Colonic mucosa (tissue), 4 donors: ENCODE measurements at regions not wholly inside any gene's neighbourhood (a gene's known extent, or its start where the extent isn't known, plus 50 kb on each side); places are given as distances from the start of the nearest gene placed in this dataset.

Experiments
- DNase-seq: peaks from one replicate; pipeline ENCODE4 v3.0.0-alpha.2; 2020
- H3K27ac ChIP-seq: fragments of 200-600 bp; one replicate; pipeline ENCODE4 v1.8.0; 2021
- H3K27me3 ChIP-seq: fragments of 200-600 bp; one replicate; pipeline ENCODE4 v1.8.0; 2021
- H3K36me3 ChIP-seq: fragments of 200-600 bp; one replicate; pipeline ENCODE4 v1.8.0; 2021
- H3K4me1 ChIP-seq: fragments of 200-600 bp; one replicate; pipeline ENCODE4 v1.8.0; 2021; ENCODE audit warnings: mild to moderate bottlenecking
- H3K4me3 ChIP-seq: fragments of 200-600 bp; one replicate; pipeline ENCODE4 v1.8.0; 2021
- H3K9ac ChIP-seq, 2 donors: one replicate each; pipeline ENCODE4 v1.7.0; 2013; ENCODE audit warnings: control low read depth in 2 of 2, low read depth in 2 of 2, low read length in 2 of 2
- H3K9me3 ChIP-seq: fragments of 200-600 bp; one replicate; pipeline ENCODE4 v1.8.0; 2021
- intact Hi-C: fragments of 100-400 bp; cut with DNase I; formaldehyde crosslinking; loops from one replicate; pipeline ENCODE4 v1.14.1; 2022
- TF ChIP-seq, protein P1 (sequence below): fragments of 200-600 bp; IDR thresholded peaks from one replicate; pipeline ENCODE4 v1.8.0; 2022; ENCODE audit warnings: antibody characterized with exemption, mild to moderate bottlenecking
- donor health status: healthy.
- donor health status: DM: no; HTN: no; CAD: no.
- donor health status: DM: no; HTN: no; CAD: no.

DNA sequence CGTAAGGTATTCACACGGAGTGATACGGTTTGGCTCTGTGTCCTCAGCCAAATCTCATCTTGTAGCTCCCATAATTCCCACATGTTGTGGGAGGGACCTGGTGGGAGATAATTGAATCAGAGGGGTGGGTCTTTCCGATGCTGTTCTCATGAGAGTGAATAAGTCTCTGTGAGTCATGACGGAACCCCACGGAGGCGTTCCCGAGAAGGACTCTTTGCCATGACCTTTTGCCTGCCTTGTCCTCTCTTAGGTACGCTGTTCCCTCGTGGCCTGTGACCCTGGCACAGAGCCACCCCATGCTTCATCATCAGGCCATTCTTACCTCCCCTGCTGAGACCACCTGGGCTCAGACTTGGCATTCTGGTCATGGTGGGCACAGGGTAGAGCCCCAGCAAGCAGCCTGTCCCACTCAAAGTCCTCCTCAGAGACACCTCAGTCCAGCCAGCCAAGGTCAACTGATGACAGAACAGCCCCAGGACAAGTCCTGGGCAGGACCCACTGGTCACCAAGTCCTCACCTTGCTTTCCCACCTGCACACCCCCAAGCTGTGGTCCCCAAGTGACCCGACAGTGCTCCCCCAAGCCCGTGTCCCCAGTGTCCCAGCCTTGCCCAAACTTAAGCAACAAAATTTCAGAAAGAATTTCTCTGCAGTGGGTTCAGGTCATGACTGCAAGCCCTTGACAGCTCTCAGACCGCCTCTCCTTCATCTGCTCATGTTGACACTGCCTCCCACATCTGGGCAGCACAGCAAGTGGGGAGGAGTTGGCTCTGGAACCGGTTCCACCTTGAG is 158.4 kb downstream of the ACTL8 start:
- no peaks in the 10 kb centered on the region for H3K4me1 ChIP-seq
- no peaks in the 10 kb centered on the region for H3K27me3 ChIP-seq
- no peaks in the 10 kb centered on the region for H3K9me3 ChIP-seq
- no peaks in the 10 kb centered on the region for H3K36me3 ChIP-seq
- DNase-seq: no peak
- TF ChIP-seq, protein P1, sequence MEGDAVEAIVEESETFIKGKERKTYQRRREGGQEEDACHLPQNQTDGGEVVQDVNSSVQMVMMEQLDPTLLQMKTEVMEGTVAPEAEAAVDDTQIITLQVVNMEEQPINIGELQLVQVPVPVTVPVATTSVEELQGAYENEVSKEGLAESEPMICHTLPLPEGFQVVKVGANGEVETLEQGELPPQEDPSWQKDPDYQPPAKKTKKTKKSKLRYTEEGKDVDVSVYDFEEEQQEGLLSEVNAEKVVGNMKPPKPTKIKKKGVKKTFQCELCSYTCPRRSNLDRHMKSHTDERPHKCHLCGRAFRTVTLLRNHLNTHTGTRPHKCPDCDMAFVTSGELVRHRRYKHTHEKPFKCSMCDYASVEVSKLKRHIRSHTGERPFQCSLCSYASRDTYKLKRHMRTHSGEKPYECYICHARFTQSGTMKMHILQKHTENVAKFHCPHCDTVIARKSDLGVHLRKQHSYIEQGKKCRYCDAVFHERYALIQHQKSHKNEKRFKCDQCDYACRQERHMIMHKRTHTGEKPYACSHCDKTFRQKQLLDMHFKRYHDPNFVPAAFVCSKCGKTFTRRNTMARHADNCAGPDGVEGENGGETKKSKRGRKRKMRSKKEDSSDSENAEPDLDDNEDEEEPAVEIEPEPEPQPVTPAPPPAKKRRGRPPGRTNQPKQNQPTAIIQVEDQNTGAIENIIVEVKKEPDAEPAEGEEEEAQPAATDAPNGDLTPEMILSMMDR: no peak
- intact Hi-C loops: no loop called here
- no peak overlapping the region for H3K9ac ChIP-seq
- H3K4me3 ChIP-seq: no peak overlapping the region
- no peak overlapping the region for H3K27ac ChIP-seq

DNA sequence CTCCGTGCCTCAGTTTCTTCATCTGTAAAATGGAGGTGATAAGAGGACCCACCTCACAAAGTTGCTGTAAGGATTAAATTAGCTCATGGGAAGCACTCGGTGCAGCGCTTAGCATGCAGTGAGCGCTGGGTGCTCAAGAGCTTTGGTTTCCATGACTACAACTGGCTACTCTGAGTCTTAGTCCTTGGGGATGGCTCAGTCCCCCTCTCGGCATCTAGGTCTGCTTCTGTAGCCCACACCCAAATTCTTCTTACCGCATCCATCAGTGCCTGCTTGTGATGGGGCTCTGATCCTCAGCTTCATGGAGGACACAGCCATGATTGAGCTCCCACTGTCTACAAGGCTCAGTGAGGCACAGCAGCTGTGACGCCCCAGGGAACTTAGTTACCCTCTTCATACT is 159.0 kb downstream of the ACTL8 start:
- Histone ChIP-seq H3K9ac (no peak overlapping the region), H3K27me3 (no peaks in the 10 kb centered on the region), H3K4me3 (no peak overlapping the region), H3K27ac (no peak overlapping the region), H3K4me1 (no peaks in the 10 kb centered on the region), H3K36me3 (no peaks in the 10 kb centered on the region), H3K9me3 (no peaks in the 10 kb centered on the region)
- intact Hi-C loops: no loop called here
- TF ChIP-seq, protein P1: no peak
- no peak for DNase-seq

DNA sequence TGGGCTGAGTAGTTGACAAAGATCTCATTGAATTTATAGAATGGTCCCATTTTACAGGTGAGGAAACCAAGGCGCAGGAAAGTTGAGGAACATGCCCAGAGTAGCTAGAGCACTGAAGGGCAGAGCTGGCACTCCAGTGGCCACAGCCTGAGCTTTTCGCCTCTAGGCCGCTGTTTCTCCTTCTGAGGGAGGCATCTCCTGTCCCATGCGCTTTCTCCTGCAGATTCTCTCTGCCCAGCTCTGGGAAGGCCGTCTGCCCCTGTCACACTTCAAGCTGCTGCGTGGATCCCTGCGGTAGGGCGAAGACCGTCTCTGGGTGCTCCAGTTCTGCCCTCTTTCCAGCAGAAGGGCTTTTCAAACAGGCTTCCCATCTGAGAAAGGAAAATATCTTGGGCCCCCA is 159.9 kb downstream of the ACTL8 start:
- Histone ChIP-seq H3K4me3 (no peak overlapping the region), H3K27ac (no peak overlapping the region), H3K9ac (no peak overlapping the region), H3K27me3 (no peaks in the 10 kb centered on the region), H3K9me3 (no peaks in the 10 kb centered on the region), H3K4me1 (no peaks in the 10 kb centered on the region), H3K36me3 (no peaks in the 10 kb centered on the region)
- intact Hi-C loops: no loop called here
- TF ChIP-seq, protein P1: no peak
- no peak for DNase-seq

DNA sequence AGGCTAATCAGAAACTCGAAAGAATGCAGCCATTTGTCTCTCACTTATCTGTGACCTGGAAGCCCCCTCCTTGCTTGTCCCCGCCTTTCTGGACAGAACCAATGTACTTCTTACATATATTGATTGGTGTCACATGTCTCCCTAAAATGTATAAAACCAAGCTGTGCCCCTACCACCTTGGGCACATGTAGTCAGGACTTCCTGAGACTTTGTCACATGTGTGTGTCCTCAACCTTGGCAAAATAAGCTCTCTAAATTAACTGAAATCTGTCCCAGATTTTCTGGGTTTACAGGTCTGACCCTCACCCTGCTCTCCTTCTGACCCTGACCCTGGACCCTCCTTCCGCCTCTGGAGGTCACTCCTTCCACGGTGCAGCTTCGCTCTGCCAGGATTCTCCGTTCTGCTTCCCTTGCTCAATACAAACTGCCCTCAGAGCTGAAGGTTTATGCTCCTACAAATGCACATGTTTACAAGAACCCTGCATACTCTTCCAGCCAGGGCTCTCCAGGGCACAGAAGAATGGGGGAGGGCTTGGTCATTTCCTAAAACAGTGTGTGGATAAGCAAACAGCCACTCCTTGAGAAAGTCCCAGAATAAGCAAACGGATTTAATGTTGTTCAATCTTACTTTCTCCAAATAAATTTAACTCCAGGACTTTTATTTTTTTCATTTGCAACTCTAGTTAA is 160.5 kb downstream of the ACTL8 start:
- TF ChIP-seq, protein P1: no peak
- no peaks in the 10 kb centered on the region for H3K4me1 ChIP-seq
- H3K9me3 ChIP-seq: no peaks in the 10 kb centered on the region
- no peaks in the 10 kb centered on the region for H3K36me3 ChIP-seq
- no peak for DNase-seq
- H3K4me3 ChIP-seq: no peak overlapping the region
- intact Hi-C loops: no loop called here
- H3K9ac ChIP-seq: no peak overlapping the region
- no peak overlapping the region for H3K27ac ChIP-seq
- H3K27me3 ChIP-seq: no peaks in the 10 kb centered on the region

DNA sequence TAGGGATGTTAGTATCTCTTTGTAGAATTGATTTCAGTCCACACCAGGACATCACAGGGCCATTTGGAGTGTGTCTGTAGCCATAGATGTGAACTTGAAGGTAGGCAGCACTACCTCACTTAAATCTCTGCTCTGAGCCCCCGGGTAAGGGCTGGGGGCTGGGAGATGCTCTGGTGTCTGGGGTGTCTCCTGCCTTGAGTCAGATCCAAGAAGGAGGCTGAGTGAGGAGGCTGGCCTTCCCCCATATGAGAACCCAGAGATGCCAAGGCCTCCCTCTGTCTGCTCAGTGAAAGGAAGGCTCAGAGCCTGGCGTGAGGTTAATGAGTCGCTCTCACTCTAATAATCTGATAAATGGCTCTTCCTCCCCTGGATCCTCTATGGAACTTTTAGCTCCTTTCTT is 161.6 kb downstream of the ACTL8 start:
- no peaks in the 10 kb centered on the region for H3K27me3 ChIP-seq

More for the DNA sequence above, 161.6 kb downstream of the ACTL8 start:
- no peak for DNase-seq
- no peaks in the 10 kb centered on the region for H3K4me1 ChIP-seq
- H3K36me3 ChIP-seq: no peaks in the 10 kb centered on the region
- no peak overlapping the region for H3K27ac ChIP-seq
- TF ChIP-seq, protein P1: no peak
- H3K9ac ChIP-seq: no peak overlapping the region
- intact Hi-C loops: no loop called here
- H3K9me3 ChIP-seq: no peaks in the 10 kb centered on the region
- no peak overlapping the region for H3K4me3 ChIP-seq
